Heart left ventricle (tissue), 16 donors: ENCODE measurements at regions not wholly inside any gene's neighbourhood (a gene's known extent, or its start where the extent isn't known, plus 50 kb on each side); places are given as distances from the start of the nearest gene placed in this dataset.

Experiments
- ATAC-seq, 4 donors: fragments of 200-7000 bp; cut with Tn5 transposase; one replicate each; pipeline ENCODE4 v1.9.1; 2020 to 2022; ENCODE audit warnings: moderate library complexity in 4 of 4, mild to moderate bottlenecking in 3 of 4, moderate number of reproducible peaks in 1 of 4
- DNase-seq, 5 donors: peaks; one replicate each; pipeline ENCODE4 v3.0.0-alpha.2; 2020
- H3K27ac ChIP-seq, 12 donors: fragments of 200-600 bp; sonication (generic) in 4 of 12; one replicate each; pipeline versions ENCODE4 v1.5.0 to v1.8.0; 2016 to 2022; ENCODE audit warnings: mild to moderate bottlenecking in 2 of 12
- H3K27me3 ChIP-seq, 9 donors: fragments of 200-600 bp; sonication (generic) in 2 of 9; one replicate each; pipeline versions ENCODE4 v1.5.1 to v1.8.0; 2016 to 2022; ENCODE audit warnings: mild to moderate bottlenecking in 3 of 9
- H3K36me3 ChIP-seq, 9 donors: fragments of 200-600 bp; sonication (generic) in 2 of 9; one replicate each; pipeline versions ENCODE4 v1.5.0 to v1.8.0; 2018 to 2022; ENCODE audit warnings: mild to moderate bottlenecking in 2 of 9
- H3K4me1 ChIP-seq, 12 donors: fragments of 200-600 bp; sonication (generic) in 4 of 12; one replicate each; pipeline versions ENCODE4 v1.5.0 to v1.8.0; 2016 to 2022; ENCODE audit warnings: mild to moderate bottlenecking in 3 of 12
- H3K4me3 ChIP-seq, 12 donors: fragments of 200-600 bp; sonication (generic) in 4 of 12; one replicate each; pipeline versions ENCODE4 v1.5.0 to v1.8.0; 2017 to 2022; ENCODE audit warnings: mild to moderate bottlenecking in 9 of 12, moderate library complexity in 4 of 12
- H3K9me3 ChIP-seq, 12 donors: fragments of 200-600 bp; sonication (generic) in 4 of 12; one replicate each; pipeline versions ENCODE4 v1.5.0 to v1.8.0; 2016 to 2022; ENCODE audit warnings: mild to moderate bottlenecking in 1 of 12
- CTCF ChIP-seq, 12 donors: fragments of 200-600 bp; sonication (generic) in 4 of 12; IDR thresholded peaks; one replicate each; pipeline versions ENCODE4 v1.5.0 to v1.8.0; 2018 to 2022; ENCODE audit warnings: antibody characterized with exemption in 12 of 12, mild to moderate bottlenecking in 5 of 12
- POLR2A ChIP-seq, 2 donors: fragments of 450-650 bp; IDR thresholded peaks; one replicate each; pipeline ENCODE4 v1.6.1; 2017; ENCODE audit warnings: antibody characterized with exemption in 2 of 2, mild to moderate bottlenecking in 2 of 2, moderate library complexity in 2 of 2
- WGBS, 4 donors: extraction: QIAGEN DNeasy Blood & Tissue Kit in 2 of 4; methylation state at CpG; one replicate each; pipeline versions ENCODE4 v1.1.5 to v1.1.7; 2013 to 2018; 5-methylcytosine and 5-hydroxymethylcytosine counted together
- intact Hi-C, 10 donors: fragments of 100-400 bp; cut with DNase I; formaldehyde crosslinking; loops; one replicate each; pipeline versions ENCODE4 v1.11.1 to v1.14.2; 2022
- donor health status: ischemic (EF 13 %, LVEDD 7.1; RV severe dilation, severe dysfunction).
- donor health status: healthy with polysubstance abuse.
- donor health status: DM: no; HTN: yes; CAD: no.
- donor health status: DM: no; HTN: no; CAD: no.
- donor health status: ischemic (EF 25% LVEDD 6.9; RV normal size, moderate dysfunction).
- donor health status: ischemic (EF 25% LVEDD 5.7; RV mildly dilated, moderate dysfunction).
- donor health status: healthy.
- donor health status: DM: yes; HTN: yes; CAD: no.
- donor health status: ischemic (EF 35%, LVEDD 5.7; RV mildly dilated, moderate dysfunction).
- donor health status: nonischemic (EF 11% LVEDD 7.7; RV severe dilation, severe dysfunction).
- donor health status: DM: yes; HTN: yes; CAD: no.
- donor health status: PGD.
- donor health status: ischemic (EF 29% LVEDD 5.4; RV normal size, mild dysfunction).
- donor health status: nonischemic (EF 23%, LVEDD 6.1; RV moderate dilation, normal function).

DNA sequence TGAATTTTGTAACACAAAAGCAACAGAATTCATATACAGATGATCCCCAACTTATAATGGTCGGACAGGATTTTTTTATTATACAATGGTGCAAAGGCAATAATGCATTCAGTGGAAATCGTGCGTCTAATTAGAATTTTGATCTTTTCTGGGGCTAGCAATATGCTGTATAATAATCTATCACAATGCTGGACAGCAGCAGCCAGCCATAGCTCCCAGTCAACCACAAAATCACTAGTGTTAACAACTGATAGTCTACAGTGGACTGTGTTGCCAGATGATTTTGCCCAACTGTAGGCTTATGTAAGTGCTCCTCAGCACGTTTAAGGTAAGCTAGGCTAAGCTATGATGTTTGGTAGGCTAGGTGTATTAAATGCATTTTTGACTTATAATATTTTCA, 399.0 kb upstream of the SLC39A10 start:
- Histone ChIP-seq H3K4me1 (no peaks in the 10 kb centered on the region), H3K27ac (no peak overlapping the region), H3K36me3 (no peaks in the 10 kb centered on the region), H3K27me3 (no peaks in the 10 kb centered on the region), H3K9me3 (peaks cover 0 to 15% (median 0%) of the 10 kb centered on the region in 12 donors), H3K4me3 (no peak overlapping the region)
- 76 to 82% (median 78%) methylated on average over 4 of the region's 4 CpGs for WGBS, 4 donors
- intact Hi-C loops = no loop called here
- TF ChIP-seq CTCF (IDR thresholded peaks at IDR 0.05) (no peak), POLR2A (IDR thresholded peaks at IDR 0.05) (no peak)
- ATAC-seq (no peak), DNase-seq (no peak)

DNA sequence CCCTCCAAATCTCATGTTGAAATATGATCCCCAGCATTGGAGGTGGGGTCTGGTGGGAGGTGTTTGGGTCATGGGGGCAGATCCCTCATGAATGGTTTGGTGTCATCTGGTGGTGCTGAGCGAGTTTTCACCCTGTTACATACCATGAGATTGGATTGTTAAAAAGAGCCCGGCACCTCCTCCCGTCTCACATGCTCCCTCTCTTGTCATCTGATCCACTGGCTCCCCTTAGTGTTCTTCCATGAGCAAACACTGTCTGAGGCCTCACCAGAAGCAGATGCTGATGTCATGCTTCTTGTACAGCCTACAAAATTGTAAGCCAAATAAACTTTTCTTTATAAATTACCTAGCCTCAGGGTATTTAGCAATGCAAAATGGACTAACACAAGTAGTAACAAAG, 405.0 kb upstream of the SLC39A10 start:
- intact Hi-C loops = no loop called here
- WGBS, 4 donors = 63 to 77% (median 76%) methylated on average over 3 of the region's 3 CpGs
- no peak overlapping the region for H3K4me3 ChIP-seq
- no peaks in the 10 kb centered on the region for H3K4me1 ChIP-seq
- DNase-seq = no peak
- no peaks in the 10 kb centered on the region for H3K27me3 ChIP-seq
- TF ChIP-seq CTCF (IDR thresholded peaks at IDR 0.05) (no peak), POLR2A (IDR thresholded peaks at IDR 0.05) (no peak)
- no peak for ATAC-seq
- H3K36me3 ChIP-seq = no peaks in the 10 kb centered on the region
- peaks cover 0 to 18% (median 0%) of the 10 kb centered on the region in 12 donors for H3K9me3 ChIP-seq
- no peak overlapping the region for H3K27ac ChIP-seq

DNA sequence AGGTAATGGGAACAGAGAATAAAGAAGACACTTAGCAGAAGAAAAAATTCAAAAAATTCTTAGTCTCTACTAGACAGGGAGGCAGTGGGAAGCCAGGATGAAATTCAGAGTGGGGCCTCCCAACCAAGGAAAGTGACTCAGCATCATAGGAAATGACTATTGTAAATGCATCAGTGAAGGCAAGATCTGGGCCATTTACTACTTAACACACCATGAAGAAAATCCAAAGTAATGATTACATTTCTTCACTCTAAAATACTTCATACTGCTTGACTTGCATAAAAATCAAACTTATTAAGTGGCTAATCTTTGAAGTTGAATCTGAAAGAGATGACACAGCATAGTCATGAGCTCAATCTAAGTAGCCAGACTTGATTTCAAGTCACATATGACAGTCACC, 405.8 kb upstream of the SLC39A10 start:
- Histone ChIP-seq H3K9me3 (peaks cover 0 to 26% (median 0%) of the 10 kb centered on the region in 12 donors), H3K4me3 (no peak overlapping the region), H3K27me3 (no peaks in the 10 kb centered on the region), H3K27ac (no peak overlapping the region), H3K4me1 (no peaks in the 10 kb centered on the region), H3K36me3 (no peaks in the 10 kb centered on the region)
- intact Hi-C loops = no loop called here
- ATAC-seq (no peak), DNase-seq (no peak)
- TF ChIP-seq CTCF (IDR thresholded peaks at IDR 0.05) (no peak), POLR2A (IDR thresholded peaks at IDR 0.05) (no peak)

DNA sequence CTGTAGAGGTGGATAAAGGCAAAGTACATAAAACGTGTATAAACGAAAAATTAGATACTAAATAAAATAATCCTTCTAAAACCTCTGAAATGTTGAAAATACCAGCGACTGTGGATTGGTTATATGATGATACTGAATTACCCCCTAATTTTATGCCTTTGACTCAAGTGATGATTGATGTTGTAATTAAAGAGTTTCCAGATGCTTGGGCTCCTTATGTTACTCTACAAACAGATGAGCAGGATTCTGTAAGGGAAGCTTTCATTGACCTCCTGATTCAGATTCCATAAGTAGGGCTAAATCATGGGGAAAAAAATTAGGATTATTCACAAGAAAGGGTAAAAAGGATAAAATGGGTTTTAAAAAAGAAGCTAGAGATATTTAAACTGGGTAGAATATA, 418.2 kb upstream of the SLC39A10 start:
- intact Hi-C loops = no loop called here
- Histone ChIP-seq H3K36me3 (no peaks in the 10 kb centered on the region), H3K27me3 (no peaks in the 10 kb centered on the region), H3K4me1 (no peaks in the 10 kb centered on the region), H3K9me3 (peaks cover 0 to 16% (median 0%) of the 10 kb centered on the region in 12 donors), H3K27ac (no peak overlapping the region), H3K4me3 (no peak overlapping the region)
- no peak for ATAC-seq
- TF ChIP-seq POLR2A (IDR thresholded peaks at IDR 0.05) = no peak
- no peak for TF ChIP-seq CTCF (IDR thresholded peaks at IDR 0.05)
- 73 to 80% (median 74%) methylated on average over 3 of the region's 3 CpGs for WGBS, 4 donors
- DNase-seq = no peak
